ENCODE measurements at regions not wholly inside any gene's neighbourhood (a gene's known extent, or its start where the extent isn't known, plus 50 kb on each side); places are given as distances from the start of the nearest gene placed in this dataset.

GRCh38 chr12:116483959-116484750 is 75.0 kb upstream of the MAP1LC3B2 start:
- H3K9me3 ChIP-seq (ENCODE audit: control insufficient read depth in 4 of 4, low read length in 3 of 4): peaks cover 0 to 9% (median 0%) of the 10 kb centered on the region in 4 donors
- no peak for DNase-seq (ENCODE audit: low spot score)
- H3K4me3 ChIP-seq (ENCODE audit: low read depth in 1 of 3, low read length in 3 of 3): no peak overlapping the region
- TF ChIP-seq HNF4A (conservative IDR thresholded peaks at IDR 0.05): no peak
- no peak for TF ChIP-seq MAX (IDR thresholded peaks at IDR 0.05)
- no peak for TF ChIP-seq NR2F2 (IDR thresholded peaks at IDR 0.05)
- no peak for TF ChIP-seq EGR1 (IDR thresholded peaks at IDR 0.05; ENCODE audit: low read depth in 2 of 2)
- TF ChIP-seq REST (IDR thresholded peaks at IDR 0.05): no peak
- no peak for TF ChIP-seq RAD21 (IDR thresholded peaks at IDR 0.05)
- no peak for TF ChIP-seq TAF1 (conservative IDR thresholded peaks at IDR 0.05)
- no peak for TF ChIP-seq ATF3 (IDR thresholded peaks at IDR 0.05)
- TF ChIP-seq RXRA (IDR thresholded peaks at IDR 0.05): no peak
- no peak for TF ChIP-seq CTCF (IDR thresholded peaks at IDR 0.05; ENCODE audit: low read depth, low read length, missing input control)
- no peak for TF ChIP-seq FOXA2 (IDR thresholded peaks at IDR 0.05)
- no peak for TF ChIP-seq ZBTB33 (IDR thresholded peaks at IDR 0.05)
- no peak overlapping the region for H3K27ac ChIP-seq (ENCODE audit: low read depth in 1 of 2, low read length in 2 of 2)
- H3K4me1 ChIP-seq (ENCODE audit: control insufficient read depth in 4 of 4, insufficient read depth in 4 of 4, low read length in 3 of 4): no peaks in the 10 kb centered on the region
- H3K27me3 ChIP-seq (ENCODE audit: control insufficient read depth in 4 of 4, insufficient read depth in 4 of 4, low read length in 3 of 4): no peaks in the 10 kb centered on the region
- WGBS: 76% methylated on average over 19 of the region's 19 CpGs
- no peaks in the 10 kb centered on the region for H3K36me3 ChIP-seq (ENCODE audit: control insufficient read depth in 4 of 4, insufficient read depth in 3 of 4, low read depth in 1 of 4, low read length in 3 of 4)
- no peak overlapping the region for H3K9ac ChIP-seq (ENCODE audit: low read depth in 1 of 2, low read length in 2 of 2)

GRCh38 chr12:116484807-116485206 is 74.4 kb upstream of the MAP1LC3B2 start:
- no peak for DNase-seq (ENCODE audit: low spot score)
- Histone ChIP-seq H3K36me3 (ENCODE audit: control insufficient read depth in 4 of 4, insufficient read depth in 3 of 4, low read depth in 1 of 4, low read length in 3 of 4) (no peaks in the 10 kb centered on the region), H3K27ac (ENCODE audit: low read depth in 1 of 2, low read length in 2 of 2) (no peak overlapping the region), H3K4me1 (ENCODE audit: control insufficient read depth in 4 of 4, insufficient read depth in 4 of 4, low read length in 3 of 4) (no peaks in the 10 kb centered on the region), H3K9ac (ENCODE audit: low read depth in 1 of 2, low read length in 2 of 2) (no peak overlapping the region), H3K27me3 (ENCODE audit: control insufficient read depth in 4 of 4, insufficient read depth in 4 of 4, low read length in 3 of 4) (no peaks in the 10 kb centered on the region), H3K9me3 (ENCODE audit: control insufficient read depth in 4 of 4, low read length in 3 of 4) (peaks cover 0 to 9% (median 0%) of the 10 kb centered on the region in 4 donors), H3K4me3 (ENCODE audit: low read depth in 1 of 3, low read length in 3 of 3) (no peak overlapping the region)
- whole genome bisulfite sequencing: 50% methylated on average over 5 of the region's 5 CpGs
- TF ChIP-seq NR2F2 (IDR thresholded peaks at IDR 0.05) (peak; percentile 25), ATF3 (IDR thresholded peaks at IDR 0.05) (no peak)
